Hepatocyte (in vitro differentiated cells): ENCODE measurements at regions not wholly inside any gene's neighbourhood (a gene's known extent, or its start where the extent isn't known, plus 50 kb on each side); places are given as distances from the start of the nearest gene placed in this dataset.

Experiments
- EZH2 ChIP-seq: fragments of 200-600 bp; sonication (generic); IDR thresholded peaks from 2 replicates; pipeline ENCODE4 v1.6.1; 2016; ENCODE audit warnings: antibody characterized with exemption, mild to moderate bottlenecking, borderline replicate concordance
- TF ChIP-seq, protein P1 (sequence below): fragments of 200-600 bp; sonication (generic); IDR thresholded peaks from 2 replicates; pipeline ENCODE4 v1.5.1; 2016; ENCODE audit warnings: antibody characterized with exemption, mild to moderate bottlenecking; ENCODE audit not compliant: poor library complexity

DNA sequence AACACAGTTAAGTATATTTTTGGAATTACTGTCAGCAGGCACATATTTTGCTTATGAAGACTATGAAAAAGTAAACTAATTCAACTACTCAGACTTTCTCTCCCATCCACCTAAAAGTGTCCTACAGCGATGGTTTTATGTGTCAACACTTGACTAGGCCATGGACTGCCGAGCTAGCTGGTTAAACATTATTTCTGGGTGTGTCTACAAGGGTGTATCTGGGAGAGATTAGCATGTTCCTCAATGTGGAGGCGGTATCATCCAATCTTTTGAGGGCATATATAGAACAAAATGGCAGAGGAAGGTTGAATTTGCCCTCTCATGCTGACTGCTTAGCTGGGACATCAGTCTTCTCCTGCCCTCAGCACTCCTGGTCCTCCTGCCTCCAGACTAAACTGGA is 82.7 kb upstream of the CDYL2 start:
- no peak for TF ChIP-seq EZH2
- TF ChIP-seq, protein P1, sequence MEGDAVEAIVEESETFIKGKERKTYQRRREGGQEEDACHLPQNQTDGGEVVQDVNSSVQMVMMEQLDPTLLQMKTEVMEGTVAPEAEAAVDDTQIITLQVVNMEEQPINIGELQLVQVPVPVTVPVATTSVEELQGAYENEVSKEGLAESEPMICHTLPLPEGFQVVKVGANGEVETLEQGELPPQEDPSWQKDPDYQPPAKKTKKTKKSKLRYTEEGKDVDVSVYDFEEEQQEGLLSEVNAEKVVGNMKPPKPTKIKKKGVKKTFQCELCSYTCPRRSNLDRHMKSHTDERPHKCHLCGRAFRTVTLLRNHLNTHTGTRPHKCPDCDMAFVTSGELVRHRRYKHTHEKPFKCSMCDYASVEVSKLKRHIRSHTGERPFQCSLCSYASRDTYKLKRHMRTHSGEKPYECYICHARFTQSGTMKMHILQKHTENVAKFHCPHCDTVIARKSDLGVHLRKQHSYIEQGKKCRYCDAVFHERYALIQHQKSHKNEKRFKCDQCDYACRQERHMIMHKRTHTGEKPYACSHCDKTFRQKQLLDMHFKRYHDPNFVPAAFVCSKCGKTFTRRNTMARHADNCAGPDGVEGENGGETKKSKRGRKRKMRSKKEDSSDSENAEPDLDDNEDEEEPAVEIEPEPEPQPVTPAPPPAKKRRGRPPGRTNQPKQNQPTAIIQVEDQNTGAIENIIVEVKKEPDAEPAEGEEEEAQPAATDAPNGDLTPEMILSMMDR, result no peak
